HFF-Myc (cell line): ENCODE measurements at regions not wholly inside any gene's neighbourhood (a gene's known extent, or its start where the extent isn't known, plus 50 kb on each side); places are given as distances from the start of the nearest gene placed in this dataset.

ENCODE experiments used
- DNase-seq: peaks from one replicate; pipeline ENCODE4 v3.0.0-alpha.2; 2011; ENCODE audit warnings: low read depth; ENCODE audit errors: extremely low read depth
- H3K4me3 ChIP-seq: replicated peaks from 2 replicates; pipeline ENCODE4 v1.5.1; 2011; ENCODE audit warnings: low read depth, mild to moderate bottlenecking, control low read depth, low read length
- TF ChIP-seq, protein P1 (sequence below): IDR thresholded peaks from 2 replicates; pipeline ENCODE4 v1.5.1; 2012; ENCODE audit warnings: mild to moderate bottlenecking, low read depth, low read length, control low read depth; ENCODE audit errors: missing control alignments

DNA sequence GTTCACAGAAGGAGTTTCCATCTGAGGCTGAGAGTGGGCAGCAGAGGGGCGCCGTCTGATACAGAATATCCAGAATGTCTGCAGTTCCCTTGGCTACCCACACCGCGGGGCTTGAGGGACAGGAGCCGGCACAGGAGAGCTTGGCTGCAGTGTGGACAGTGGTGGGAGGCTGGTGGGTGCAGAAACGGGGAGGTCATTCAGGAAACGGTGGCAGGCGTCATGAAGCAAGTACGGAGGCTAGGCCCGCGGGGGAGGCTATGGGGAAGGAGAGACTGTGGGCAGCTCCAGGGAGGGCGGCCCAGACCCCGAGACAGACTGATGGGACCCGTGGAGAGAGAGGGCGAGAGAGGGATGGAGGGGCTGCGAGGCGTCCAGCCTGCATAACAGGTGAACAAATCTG is 55.2 kb upstream of the UQCRFS1 start:
- no peak overlapping the region for H3K4me3 ChIP-seq
- DNase-seq, result no peak
- TF ChIP-seq, protein P1, sequence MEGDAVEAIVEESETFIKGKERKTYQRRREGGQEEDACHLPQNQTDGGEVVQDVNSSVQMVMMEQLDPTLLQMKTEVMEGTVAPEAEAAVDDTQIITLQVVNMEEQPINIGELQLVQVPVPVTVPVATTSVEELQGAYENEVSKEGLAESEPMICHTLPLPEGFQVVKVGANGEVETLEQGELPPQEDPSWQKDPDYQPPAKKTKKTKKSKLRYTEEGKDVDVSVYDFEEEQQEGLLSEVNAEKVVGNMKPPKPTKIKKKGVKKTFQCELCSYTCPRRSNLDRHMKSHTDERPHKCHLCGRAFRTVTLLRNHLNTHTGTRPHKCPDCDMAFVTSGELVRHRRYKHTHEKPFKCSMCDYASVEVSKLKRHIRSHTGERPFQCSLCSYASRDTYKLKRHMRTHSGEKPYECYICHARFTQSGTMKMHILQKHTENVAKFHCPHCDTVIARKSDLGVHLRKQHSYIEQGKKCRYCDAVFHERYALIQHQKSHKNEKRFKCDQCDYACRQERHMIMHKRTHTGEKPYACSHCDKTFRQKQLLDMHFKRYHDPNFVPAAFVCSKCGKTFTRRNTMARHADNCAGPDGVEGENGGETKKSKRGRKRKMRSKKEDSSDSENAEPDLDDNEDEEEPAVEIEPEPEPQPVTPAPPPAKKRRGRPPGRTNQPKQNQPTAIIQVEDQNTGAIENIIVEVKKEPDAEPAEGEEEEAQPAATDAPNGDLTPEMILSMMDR, result no peak

DNA sequence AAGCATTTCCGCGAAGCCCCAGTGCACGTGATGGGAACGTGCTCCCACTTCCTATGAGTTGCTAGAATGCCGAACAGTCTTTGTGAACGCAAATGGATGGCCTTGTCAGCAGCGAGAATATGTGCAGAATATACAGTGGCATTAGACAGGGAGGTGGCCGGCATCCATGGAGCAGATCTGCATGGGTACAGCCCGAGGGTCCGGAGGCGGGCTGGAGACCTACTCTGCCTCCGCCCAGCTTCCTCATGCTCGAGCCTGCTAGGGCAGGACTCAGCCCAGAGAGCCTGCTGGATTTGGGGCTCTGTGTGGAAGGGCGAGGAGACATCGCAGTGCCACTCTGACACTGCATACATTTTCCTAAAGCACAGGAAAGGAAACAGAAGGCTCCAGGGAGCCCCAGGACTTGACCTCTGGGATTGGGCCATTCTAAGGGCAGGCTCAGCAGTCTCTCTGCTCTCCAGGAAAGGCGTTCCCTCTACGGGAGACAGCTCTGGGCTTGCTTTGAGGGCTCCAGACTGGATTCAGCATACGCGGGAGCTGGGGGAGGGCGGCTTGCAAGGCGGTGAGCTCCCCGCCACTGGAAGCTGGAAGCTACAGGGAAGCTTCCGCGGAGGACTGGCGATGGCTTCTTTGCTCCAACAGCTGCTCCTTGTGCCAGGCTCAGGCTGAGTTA is 55.9 kb upstream of the UQCRFS1 start:
- TF ChIP-seq, protein P1, result no peak
- H3K4me3 ChIP-seq, result no peak overlapping the region
- DNase-seq, result no peak

DNA sequence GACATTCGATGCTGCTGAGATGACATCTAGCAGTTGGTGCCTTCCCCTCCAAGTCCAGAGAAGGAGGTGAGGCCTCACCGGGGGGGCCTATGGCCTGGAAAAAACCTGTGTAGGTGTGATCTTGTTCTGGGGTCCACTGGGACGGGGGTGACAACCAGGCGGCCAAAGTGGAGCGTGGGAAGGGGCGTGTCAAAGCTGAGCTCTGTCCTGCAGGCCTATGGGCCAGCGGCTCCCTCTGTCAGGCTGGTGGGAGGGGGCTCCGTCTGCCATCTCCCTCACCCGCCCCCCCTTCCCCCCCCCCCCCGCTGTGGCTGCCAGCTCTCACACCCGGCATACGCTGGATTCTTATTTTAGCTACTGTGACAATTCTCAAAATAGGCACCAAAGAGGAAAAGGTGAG is 56.7 kb upstream of the UQCRFS1 start:
- no peak overlapping the region for H3K4me3 ChIP-seq
- no peak for DNase-seq
- TF ChIP-seq, protein P1, result no peak

DNA sequence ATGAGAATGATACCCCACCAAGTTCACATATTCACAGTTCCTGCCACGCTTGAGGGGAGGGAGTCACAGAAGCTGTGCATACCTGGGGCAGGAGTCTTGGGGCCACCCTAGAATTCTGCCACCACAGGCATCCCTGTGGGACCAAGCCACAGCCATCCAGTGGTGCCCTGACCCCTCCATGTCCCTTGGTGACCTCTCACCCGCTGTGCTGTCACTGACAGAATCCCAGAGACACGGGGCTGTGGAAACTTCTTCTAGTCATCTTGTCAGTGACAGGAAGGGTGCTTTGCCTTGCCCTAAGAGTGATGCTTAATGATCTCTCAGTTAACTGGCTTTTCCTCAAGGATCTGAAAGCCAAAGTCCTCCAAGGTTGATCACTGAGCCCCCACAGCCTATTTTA is 58.4 kb upstream of the UQCRFS1 start:
- H3K4me3 ChIP-seq, result no peak overlapping the region
- DNase-seq, result no peak
- TF ChIP-seq, protein P1, result no peak

DNA sequence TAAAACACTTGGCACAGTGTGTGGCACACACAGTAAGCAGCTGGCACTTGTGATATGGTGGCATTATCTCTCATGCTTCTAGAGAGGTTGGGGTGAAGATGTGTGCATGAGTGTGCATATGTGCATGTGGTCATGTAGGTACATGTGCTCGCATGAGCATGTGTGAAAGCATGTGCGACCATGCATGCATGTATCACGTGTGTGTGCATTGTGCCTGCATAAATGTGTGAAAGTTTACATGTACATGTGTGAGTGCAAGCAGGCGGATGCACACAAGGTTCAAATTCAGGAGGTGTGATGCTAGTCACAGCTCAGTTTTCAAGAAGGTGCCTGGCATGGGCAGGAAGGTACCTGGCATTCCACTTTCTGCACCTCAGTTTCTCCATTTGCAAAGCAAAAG is 59.0 kb upstream of the UQCRFS1 start:
- no peak for DNase-seq
- TF ChIP-seq, protein P1, result no peak
- H3K4me3 ChIP-seq, result no peak overlapping the region

DNA sequence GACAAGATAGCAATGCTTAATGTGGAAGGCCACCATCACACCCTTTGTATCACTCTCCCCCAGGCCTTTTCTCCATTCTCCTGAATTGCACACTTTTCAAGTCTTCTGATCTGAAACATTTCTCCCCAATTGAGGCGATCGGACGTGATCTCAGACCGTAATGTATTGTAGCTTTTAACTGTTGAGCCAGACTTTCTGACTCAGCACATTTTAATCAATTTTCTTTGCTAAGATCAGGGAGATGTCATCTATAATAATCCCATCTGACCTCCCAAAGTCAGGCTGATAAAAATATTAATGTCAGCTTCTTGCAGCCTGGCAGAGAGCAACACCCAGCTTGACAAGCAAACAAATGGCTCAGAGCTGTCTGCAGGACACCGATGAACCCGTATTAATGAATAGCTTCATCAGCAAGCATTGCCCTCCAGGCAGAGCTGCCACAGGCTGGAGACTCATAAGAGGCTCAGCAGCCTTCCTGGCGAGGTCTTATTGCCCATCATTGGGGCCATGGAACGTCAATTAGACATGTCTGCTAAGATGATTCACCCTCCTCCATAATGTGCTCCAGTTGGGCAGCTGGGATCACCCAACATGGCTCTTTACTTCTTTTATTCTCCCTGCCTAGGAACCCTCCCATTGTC is 60.2 kb upstream of the UQCRFS1 start:
- H3K4me3 ChIP-seq, result no peak overlapping the region
- TF ChIP-seq, protein P1, result no peak
- DNase-seq, result no peak
